GM21515 (cell line): ENCODE measurements at regions not wholly inside any gene's neighbourhood (a gene's known extent, or its start where the extent isn't known, plus 50 kb on each side); places are given as distances from the start of the nearest gene placed in this dataset.
A peak's percentile ranks its signal among the peaks of the same experiment; 100 is the strongest.
"Not testable (repeated sequence)": the region's sequence is repeated elsewhere in the genome, so short reads cannot be mapped to it uniquely, and the experiment has no call there.

Experiments used
- ATAC-seq: cut with Tn5 transposase; IDR thresholded peaks from one replicate; pipeline ENCODE4 v1.9.1; 2021; ENCODE audit not compliant: unreplicated experiment

DNA sequence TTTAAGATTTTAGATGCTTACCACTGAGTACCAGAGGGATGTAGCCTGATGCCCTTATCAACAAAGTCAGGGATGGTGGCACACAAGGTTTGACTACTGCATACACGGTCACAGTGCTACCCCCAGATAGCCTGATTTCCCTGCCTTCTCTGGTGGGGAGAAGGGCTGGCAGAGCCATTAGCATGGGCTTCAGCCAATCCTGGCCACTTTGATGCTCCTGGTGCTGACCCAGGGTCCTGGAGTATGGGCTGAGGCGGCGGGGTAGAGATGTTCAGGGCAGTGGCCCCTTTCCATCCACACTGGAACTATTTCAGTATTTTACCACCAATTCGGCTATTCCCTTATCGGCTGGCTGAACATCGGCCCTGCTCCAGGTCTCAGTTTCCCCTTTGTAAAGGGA, 83.2 kb downstream of the POTEB3 start:
- ATAC-seq = not testable (repeated sequence)

DNA sequence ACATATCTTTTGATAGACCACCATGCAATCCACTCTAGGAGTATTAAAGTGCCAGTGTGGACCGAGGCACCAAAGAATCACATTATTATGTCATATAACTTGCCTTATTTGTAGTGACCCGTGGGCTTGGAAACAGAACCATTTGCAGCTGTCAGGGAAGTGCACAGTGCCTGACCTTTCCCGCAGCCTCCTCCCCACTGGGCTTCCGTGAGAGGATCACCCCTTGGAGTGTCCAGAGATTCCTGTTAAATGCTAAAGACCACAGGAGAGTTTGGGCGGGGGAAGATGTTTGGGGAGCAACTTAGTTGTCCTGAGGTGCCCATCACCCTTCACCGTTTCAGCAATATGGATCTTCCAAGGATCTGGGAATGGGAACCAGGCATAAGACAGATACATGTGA, 84.4 kb downstream of the POTEB3 start:
- not testable (repeated sequence) for ATAC-seq

DNA sequence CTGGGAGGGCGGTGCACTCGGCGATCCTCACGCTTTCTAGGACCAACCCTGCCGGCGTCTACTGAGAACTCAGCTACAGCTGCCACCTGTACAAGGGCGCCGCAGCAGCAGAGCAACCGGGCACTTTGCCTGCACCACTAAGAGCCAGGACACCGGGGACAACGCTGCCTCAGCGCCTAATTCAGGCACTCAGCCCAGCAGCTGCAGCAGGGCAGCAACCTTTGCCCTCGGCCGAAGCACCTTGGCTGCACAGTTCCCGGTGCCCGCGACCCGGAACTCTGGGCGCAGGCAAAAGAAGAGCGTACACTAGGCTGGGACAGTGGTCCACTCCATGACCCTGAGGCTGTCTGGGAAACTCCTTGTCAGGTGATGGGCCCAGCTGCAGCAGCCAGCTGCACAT, 85.7 kb downstream of the POTEB3 start:
- not testable (repeated sequence) for ATAC-seq

DNA sequence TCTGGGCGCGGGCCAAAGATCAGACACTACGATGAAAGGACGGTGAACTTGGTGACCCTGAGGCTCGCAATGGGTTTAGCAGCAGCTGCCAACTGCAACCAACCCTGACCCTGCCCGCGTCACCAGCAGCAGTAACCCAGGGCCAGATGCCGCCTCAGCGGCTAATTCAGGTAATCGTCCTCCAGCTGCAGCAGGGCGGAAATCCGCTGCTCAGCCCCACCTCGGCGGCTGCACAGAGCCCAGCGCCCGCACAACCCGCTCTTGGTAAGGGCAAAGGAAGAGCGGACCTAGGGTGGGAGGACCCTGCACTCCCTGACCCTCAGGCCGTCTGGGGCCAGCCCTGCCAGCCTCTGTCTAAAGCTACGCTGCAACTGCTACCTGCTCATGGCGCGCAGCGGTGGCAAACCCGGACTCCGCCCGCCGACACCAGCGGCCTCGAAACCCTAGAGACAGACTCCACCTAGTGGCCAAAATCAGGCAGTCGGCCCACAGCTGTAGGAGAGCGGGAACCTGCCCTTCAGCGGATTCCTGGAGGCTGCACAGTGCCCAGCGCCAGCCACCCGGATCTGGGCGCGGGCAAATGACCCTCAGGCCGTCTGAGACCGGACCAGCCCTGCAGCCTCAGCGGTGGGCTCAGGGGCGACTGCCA, 87.5 kb downstream of the POTEB3 start:
- ATAC-seq = not testable (repeated sequence)

DNA sequence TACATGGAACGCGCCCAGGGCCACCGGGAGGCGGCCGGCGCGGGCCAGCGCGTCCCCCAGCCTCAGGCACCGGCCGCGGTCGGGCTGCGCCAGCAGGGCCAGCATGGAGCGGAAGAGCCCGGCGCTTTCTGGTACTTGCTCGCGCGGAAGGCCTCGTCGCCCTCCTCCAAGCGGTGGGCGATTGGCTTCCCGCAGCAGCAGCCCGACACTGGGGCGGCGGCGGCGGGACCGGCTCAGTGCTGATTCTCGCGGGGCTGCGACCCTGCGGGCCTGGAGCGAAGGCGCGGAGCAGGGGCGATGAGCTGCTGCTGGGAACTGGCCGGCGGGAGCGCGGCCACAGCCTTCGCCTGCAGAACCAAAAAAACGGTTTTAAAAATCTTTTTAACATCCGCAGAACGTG, 95.3 kb downstream of the POTEB3 start:
- not testable (repeated sequence) for ATAC-seq

DNA sequence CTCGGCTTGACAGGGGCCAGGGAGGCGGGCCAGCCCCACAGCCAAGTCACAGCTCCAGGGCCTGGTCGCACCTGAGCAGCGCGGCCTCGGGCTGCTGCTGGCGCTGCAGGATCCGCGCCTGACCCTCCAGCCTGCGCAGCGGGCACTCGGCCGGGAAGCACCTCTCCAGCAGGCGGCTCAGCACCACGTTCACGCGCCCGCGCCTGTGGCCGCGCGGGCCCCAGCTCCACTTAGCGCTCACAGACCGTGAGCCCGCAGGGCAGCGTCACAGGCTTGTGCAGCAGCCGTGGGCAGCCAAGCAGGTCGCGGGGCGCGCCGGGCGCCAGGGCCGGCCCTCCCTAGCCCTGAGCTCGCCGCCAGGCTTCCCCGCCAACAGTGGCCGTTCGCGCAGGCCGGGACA, 95.8 kb downstream of the POTEB3 start:
- not testable (repeated sequence) for ATAC-seq

DNA sequence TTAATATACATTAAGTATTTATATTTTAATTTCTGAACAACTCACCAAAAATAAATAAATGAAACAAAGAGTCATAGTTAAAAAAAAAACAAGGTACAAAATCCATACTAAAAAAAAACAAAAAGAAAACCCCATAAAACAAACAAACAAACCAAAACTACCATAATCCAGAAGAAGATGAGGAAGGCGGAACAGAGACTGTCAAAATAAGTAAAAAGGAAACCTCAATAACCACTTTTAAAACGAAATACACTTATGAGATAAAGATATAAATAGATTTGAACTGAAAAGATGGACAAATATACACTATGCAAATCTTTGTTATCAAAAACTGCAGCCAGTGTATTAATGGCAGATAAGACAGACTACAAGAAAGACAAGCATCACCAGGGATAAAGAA, 103.3 kb downstream of the POTEB3 start:
- not testable (repeated sequence) for ATAC-seq

DNA sequence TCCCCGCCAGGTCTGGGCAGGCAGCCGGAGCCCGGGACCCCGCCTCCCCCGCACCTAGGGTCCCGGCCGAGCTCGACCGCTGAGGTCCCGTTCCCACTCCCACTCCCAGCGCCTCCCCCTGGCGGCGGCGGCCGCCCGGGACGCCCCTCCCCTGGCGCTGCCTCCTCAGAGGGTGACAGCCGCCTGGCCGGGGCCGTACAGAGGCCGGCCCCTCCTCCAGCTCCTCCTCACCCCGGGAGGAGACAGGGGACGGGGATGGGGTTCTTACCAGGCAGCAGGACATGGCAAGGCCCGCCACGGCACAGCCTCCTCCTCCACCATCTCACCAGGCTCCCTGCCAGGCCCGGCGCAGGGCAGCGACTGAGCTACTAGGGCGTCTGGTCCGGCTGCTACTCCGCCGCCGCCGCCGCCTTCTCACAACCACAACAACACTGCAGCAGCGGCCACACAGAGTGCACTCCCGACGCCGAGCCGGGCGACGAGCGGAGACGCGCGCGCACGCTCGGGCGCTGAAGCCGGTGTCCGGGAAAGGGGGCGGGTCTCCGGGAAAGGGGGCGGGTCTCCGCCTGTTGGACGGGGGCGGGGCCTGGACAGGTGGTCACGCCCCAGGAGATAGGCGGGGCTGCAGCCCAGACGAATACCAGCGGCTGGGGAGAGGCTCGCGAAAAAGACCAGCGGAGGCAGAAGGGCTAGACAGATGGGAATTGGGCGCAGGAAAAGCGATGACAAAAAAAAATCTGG, 115.4 kb downstream of the POTEB3 start:
- ATAC-seq = not testable (repeated sequence)

DNA sequence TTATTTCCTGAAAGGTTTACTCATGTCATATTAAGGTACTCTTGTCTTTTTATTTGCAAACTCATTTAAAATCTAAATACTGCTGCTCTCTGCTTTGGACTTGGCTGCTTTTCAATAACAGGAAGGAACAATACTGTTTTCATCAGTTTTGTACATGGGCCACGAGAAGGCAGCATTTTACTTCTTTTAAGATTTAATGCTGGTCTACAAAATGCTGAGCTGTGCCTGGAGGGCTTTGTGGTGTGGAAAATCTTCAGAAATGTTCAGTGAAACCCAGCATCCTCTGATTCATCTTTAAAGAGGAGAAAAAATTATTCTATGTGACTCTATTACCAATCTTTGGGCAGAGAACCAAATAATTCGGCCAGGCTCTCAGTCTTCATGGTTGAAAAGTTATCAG, 155.9 kb downstream of the POTEB3 start:
- peak; percentile 49 for ATAC-seq

DNA sequence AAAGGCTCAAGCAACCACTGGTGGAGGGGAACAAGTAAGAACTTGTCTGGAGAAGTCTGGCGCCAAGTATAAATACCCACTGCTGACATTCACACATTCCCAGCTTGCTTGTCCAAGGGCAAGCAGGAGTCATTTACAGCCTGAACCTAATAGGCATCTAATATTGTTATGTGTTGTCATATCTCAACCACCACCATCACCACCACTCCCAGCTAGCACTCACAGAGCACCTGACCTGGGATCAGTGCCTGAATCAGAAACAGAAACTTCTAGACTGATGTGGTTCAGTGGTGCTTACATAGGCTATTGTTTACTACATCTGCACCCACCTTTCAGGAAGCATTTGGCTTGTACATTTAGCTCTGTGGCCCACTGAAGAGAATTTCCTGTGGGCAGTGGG, 157.1 kb downstream of the POTEB3 start:
- ATAC-seq = peak; percentile 97

DNA sequence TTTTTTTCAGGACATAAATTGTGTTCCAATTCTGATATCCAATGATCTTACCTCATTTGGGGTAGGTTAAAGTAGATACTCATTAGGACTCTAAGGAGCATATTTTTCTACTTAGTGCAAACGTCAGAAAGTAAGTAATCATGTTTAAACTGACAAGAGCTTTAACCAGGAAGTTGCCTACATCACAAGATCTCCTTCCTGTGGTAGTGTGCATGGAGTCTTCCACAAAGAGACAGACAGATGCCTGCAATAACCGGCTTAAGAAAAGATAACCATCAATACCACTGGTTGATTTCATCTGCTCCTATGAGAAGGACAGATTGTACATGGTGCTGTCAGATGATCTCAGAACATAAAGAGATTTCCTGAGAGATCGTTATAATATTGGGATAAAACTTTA, 160.0 kb downstream of the POTEB3 start:
- ATAC-seq = not testable (repeated sequence)

DNA sequence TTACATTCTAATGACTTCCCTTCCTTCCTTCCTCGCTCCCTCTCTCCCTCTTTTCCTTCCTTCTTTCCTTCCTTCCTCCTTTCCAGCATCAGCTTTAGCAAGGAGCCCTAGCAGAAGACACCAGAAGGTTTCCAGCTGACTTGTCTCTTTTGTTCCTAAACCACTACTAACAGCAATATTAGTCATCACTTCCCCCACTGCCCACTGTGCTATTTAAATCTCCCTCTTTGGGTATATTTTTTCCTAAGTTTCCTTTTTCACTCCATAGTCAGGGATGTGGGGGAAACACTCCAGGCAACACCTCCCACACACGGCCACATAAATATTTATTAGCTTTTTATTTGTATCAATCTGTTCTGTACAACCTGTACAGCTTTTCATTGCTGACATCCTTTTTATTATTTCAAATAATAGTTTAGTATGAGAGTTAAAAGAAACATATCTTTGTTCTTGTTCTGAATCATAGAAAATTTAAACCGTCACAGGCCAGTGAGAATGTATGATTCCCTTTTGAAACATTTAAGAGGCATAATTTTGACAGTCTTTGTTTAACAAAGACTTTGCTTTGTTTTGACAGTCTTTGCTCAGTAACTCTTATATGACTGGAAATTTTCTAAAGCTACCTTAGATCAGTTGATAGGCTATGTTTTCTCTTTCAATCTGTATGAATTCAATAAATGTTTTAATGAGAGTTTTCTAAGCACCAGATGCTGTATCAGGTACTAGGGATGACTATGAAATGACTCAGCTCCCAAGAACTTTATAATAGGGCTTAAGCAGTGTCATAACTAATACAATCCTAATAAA, 167.9 kb downstream of the POTEB3 start:
- ATAC-seq = peak; percentile 46

DNA sequence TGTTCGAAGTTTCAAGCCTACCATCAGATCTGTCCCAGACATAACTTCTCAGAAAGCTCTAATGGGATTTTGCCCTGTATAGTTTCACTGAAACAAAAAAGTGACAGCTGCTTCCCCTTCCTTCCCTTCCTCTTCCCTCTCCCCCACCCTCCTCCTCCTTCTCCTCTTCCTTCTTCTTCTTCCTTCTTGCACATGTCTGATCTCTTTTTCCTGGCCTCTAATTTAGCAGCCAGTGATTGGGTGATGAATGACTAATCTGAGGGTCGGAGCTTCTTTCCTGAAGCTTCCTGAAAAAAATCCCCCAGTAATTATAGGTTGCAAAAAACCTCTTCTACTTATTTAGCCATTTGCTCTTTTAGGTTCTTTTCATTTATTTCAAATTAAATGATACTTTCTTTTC, 168.7 kb downstream of the POTEB3 start:
- no peak for ATAC-seq

DNA sequence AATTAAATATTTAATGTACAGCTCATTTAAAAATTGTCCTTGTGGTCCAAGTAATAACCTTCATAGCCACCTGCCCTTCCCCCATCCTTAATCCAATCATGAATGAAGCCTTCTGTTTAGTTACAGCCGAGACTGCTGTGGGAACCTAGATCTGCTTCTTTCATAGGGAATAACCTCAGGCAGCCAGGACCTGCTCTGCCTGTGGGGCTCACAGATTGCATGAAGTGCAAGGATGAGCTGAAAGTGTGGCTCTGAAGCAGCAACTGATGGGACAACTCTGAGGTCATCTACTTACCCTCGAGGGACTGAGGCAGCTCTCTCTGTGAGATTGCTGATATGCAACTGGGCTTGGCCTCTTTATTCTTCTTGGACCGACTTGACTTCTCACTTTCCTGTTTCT, 169.8 kb downstream of the POTEB3 start:
- no peak for ATAC-seq

DNA sequence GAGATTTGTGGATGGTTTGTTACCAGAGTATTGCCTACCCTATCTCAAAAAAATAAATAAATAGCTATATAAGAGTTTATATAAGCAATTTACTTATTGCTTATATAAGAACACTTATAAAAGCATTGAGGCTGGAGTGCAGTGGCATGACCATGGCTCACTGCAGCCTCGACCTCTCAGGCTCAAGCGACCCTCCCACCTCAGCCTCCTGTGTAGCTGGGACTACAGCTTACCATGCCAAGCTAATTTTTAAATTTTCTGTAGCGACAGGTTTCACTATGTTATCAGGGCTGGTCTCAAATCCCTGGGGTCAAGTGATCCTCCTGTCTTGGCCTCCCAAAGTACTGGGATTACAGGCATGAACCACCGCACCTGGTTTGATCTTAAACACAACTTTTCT, 170.6 kb downstream of the POTEB3 start:
- not testable (repeated sequence) for ATAC-seq

DNA sequence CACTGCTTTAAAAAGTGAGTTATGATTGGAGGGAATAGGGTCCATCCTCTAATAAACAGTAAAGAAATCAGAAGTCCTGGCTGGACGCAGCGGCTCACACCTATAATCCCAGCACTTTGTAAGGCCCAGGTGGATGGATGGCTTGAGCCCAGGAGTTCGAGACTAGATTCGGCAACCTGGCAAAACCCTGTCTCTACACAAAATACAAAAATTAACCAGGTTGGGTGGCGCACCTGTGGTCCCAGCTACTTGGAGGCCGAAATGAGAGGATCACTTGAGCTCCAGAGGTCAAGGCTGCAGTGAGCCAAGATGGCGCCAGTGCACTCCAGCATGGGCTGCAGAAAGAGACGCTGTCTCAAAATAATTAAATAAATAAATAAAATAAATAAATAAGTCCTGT, 171.2 kb downstream of the POTEB3 start:
- ATAC-seq = no peak

DNA sequence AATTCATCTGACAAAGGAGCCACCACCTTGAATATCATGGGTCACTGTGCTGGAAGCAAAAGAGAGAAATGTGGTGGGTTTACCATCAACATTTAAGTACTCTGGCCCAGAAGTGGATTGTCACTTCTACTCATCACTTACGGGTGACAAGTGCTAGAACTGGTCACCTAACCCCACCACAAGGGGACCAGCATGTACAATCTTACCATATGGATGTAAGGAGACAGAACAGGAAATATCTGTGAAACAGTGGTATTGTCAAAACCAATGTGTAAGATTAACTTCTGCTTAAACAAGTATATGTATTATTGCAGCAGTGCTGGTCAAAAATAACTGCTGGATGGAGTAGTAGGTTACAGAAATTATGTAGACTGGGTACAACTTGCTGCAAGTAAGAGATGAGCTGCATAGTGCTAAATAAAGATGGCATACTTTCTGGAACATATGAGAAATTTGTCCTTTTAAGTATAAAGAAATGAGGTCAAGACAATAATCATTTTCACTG, 171.8 kb downstream of the POTEB3 start:
- ATAC-seq = no peak

DNA sequence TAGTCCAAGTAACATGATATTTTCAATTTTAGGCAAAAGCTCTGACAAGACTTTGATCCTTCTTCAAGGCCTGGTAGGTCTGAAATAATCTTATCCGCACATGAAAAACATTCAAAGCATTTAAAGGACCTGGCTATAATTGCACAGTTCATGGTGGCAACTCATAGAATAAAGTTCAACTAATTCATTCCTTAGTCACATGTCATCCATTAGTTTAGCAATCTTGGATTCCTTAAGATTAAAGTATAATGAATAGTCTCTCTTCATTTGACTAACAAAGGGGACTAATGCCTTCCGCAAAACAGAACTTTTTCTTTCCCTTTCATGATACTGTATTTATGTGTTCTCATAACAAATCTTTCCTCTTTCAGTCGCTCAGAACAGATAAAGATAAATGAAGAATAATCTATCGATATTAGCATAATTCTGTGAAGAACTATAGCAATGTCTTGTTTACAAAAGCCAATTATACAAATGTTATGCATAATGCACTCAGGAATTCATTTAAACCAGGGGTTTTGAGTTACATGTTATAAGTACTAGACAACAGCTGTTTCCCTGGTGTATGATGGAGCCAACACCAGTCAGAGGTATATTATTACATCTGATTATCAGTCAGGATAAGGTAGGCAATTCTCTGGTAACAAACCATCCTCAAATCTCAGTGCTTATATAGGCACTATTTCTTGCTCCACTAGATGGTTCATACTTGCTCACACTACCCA, 172.5 kb downstream of the POTEB3 start:
- ATAC-seq = no peak

DNA sequence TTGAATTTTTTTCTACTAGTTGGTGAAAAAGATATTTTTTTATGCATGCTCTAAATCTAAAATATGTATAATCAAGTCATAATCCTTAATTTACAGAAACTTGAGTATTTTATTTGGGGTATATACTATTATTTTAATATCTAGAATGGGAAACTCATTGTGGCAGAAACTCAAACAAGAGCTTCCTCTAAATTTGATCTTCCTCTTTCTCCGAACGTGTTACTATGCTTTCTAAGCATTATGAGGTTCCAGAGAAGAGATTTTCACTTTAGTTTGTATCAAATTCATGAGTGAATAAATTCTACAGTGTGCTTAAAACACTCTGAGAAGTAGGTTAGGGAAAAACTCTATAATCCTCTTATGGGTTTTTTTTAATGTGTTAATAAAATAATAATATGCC, 173.1 kb downstream of the POTEB3 start:
- ATAC-seq = no peak

DNA sequence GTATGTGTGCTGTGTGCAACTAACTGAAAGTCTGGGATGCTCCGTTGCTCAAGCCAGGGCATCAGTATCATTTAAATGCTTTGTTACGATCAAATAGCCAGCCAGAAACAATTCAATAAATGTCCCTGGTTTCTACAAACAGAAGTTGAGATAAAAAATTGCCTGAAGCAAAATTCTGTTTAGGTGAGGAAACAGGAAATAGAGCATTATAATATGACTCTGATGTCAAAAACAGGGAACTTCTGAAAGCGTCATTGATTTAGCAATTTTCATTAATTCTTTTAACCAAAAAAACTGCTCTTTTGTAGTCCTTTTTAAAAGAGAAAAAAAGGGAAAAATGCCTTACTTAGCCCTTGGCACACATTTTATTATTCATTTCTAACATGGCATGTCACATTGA, 174.7 kb downstream of the POTEB3 start:
- not testable (repeated sequence) for ATAC-seq

DNA sequence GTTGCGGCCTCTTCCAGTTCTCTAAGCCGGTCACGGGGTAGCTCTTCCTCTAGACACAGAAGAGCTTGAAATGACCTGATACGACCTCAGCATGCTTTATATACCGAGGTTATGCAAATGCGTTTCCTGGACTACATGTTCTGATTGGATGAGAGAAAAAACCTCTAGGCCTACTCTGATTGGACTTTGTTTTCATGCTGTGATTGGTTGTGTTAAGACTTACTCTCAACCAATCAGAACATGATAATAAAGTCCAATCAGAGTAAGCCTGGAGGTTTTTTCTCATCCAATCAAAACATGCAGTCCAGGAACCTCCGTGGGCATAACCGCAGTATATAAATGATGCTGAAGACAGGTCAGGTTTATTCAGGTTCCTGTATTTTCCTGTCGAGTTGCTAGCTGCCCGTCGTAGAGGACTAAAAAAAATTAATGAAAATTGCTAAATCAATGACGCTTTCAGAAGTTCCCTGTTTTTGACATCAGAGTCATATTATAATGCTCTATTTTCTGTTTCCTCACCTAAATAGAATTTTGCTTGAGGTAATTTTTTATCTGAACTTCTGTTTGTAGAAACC, 177.4 kb downstream of the POTEB3 start:
- no peak for ATAC-seq
